OCI-LY3 (cell line): ENCODE measurements at regions not wholly inside any gene's neighbourhood (a gene's known extent, or its start where the extent isn't known, plus 50 kb on each side); places are given as distances from the start of the nearest gene placed in this dataset.

ENCODE experiments used
- EZH2phosphoT487 ChIP-seq: fragments of 200-600 bp; shearing (Covaris generic); IDR thresholded peaks from 2 replicates; pipeline ENCODE4 v1.6.1; 2018; ENCODE audit warnings: antibody characterized with exemption, mixed run types, low read depth
- TF ChIP-seq, protein P1 (sequence below): fragments of 200-600, 300-600 bp; sonication (generic); IDR thresholded peaks from 2 replicates; pipeline ENCODE4 v1.5.1; 2014; ENCODE audit warnings: antibody characterized with exemption, low read length, low read depth

DNA sequence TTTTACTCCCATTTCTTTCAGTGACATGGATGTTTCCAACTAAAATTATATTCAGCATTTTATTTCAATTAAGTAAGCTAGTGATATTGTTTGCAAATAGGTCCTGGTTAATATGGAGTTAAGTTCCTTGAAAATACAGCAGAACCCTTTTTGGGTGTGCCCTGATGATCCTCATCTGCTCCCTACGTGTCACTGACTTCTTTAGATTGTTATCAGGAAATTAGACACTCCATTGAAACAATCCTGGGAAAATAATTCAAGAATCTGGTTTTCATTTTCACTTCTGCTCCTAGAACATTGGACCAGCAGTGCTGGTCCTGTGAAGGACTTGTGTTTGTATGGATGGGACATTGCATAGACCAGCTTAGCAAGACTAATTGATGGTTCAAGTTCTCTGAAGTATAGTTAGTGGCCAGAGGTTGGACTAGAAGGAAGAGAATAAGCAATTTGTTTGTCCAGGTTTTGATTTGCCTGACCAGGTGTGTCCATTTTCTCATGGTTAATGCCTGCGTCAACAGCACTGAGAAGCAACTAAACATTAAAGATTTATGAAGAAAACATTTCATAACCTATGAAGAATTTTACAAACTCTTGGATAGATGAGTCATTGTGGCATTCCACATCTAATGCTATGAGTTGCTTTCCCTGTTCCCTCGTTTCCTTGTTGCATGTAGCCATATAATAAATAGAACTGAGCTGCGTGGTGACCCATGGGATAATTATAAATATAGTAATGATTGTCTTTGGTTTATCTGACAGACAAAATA is 95.8 kb downstream of the ZPLD1 start:
- TF ChIP-seq, protein P1, sequence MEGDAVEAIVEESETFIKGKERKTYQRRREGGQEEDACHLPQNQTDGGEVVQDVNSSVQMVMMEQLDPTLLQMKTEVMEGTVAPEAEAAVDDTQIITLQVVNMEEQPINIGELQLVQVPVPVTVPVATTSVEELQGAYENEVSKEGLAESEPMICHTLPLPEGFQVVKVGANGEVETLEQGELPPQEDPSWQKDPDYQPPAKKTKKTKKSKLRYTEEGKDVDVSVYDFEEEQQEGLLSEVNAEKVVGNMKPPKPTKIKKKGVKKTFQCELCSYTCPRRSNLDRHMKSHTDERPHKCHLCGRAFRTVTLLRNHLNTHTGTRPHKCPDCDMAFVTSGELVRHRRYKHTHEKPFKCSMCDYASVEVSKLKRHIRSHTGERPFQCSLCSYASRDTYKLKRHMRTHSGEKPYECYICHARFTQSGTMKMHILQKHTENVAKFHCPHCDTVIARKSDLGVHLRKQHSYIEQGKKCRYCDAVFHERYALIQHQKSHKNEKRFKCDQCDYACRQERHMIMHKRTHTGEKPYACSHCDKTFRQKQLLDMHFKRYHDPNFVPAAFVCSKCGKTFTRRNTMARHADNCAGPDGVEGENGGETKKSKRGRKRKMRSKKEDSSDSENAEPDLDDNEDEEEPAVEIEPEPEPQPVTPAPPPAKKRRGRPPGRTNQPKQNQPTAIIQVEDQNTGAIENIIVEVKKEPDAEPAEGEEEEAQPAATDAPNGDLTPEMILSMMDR: no peak
- TF ChIP-seq EZH2phosphoT487: no peak
